MCF 10A (cell line): ENCODE measurements at regions not wholly inside any gene's neighbourhood (a gene's known extent, or its start where the extent isn't known, plus 50 kb on each side); places are given as distances from the start of the nearest gene placed in this dataset.

ENCODE experiments used
- BruUV-seq: library from RNA; stranded (reverse); fragments of 400-500 nt; replicated peaks from 2 replicates; lab custom pipeline; 2021; lab: Mats Ljungman, UMichigan
- CTCF ChIA-PET: fragments of 300-600 bp; sonication (Branson Sonifier 250); formaldehyde crosslinking; extraction: SDS; loops from one replicate; lab custom pipeline; 2021; ENCODE audit warnings: antibody characterized with exemption, inconsistent platforms; lab: Yijun Ruan, JAX
- POLR2A ChIA-PET: fragments of 300-600, 350-650 bp; sonication (Branson Sonifier 250); formaldehyde crosslinking; extraction: SDS; loops from one replicate; lab custom pipeline; 2020; ENCODE audit warnings: antibody characterized with exemption, inconsistent platforms; lab: Yijun Ruan, JAX
- DNase-seq: peaks from one replicate; pipeline ENCODE4 v3.0.0-alpha.2; 2018; ENCODE audit not compliant: unreplicated experiment
- H3K27ac Mint-ChIP-seq: one replicate; pipeline ENCODE4 v1.8.0; 2022; ENCODE audit warnings: mild to moderate bottlenecking, low read depth, mixed read lengths; ENCODE audit not compliant: unreplicated experiment
- H3K27me3 Mint-ChIP-seq: one replicate; pipeline ENCODE4 v1.8.0; 2022; ENCODE audit warnings: mixed read lengths; ENCODE audit not compliant: insufficient read depth, unreplicated experiment
- H3K36me3 Mint-ChIP-seq: one replicate; pipeline ENCODE4 v1.8.0; 2022; ENCODE audit warnings: mild to moderate bottlenecking, moderate library complexity, mixed read lengths; ENCODE audit not compliant: insufficient read depth, unreplicated experiment
- H3K4me1 Mint-ChIP-seq: one replicate; pipeline ENCODE4 v1.8.0; 2022; ENCODE audit warnings: mixed read lengths; ENCODE audit not compliant: insufficient read depth, unreplicated experiment
- H3K4me3 Mint-ChIP-seq: one replicate; pipeline ENCODE4 v1.8.0; 2022; ENCODE audit warnings: mild to moderate bottlenecking, moderate library complexity, mixed read lengths; ENCODE audit not compliant: unreplicated experiment
- H3K9me3 Mint-ChIP-seq: one replicate; pipeline ENCODE4 v1.8.0; 2022; ENCODE audit warnings: mixed read lengths; ENCODE audit not compliant: unreplicated experiment
- CTCF ChIP-seq: fragments of 200-600 bp; IDR thresholded peaks from one replicate; pipeline ENCODE4 v1.8.0; 2022; ENCODE audit warnings: antibody characterized with exemption, mild to moderate bottlenecking; ENCODE audit not compliant: unreplicated experiment
- intact Hi-C: fragments of 100-400 bp; cut with micrococcal nuclease; formaldehyde crosslinking; loops from 2 replicates; pipeline ENCODE4 v1.14.1; 2022

GRCh38 chr2:59586176-59586575 lies 967.3 kb downstream of the BCL11A start:
- intact Hi-C loops, result no loop called here
- no peaks in the 10 kb centered on the region for H3K27me3 Mint-ChIP-seq
- no peak overlapping the region for H3K27ac Mint-ChIP-seq
- no peak for TF ChIP-seq CTCF
- CTCF ChIA-PET, result no interaction called here
- no peak overlapping the region for H3K4me3 Mint-ChIP-seq
- H3K36me3 Mint-ChIP-seq, result no peaks in the 10 kb centered on the region
- no TSS peak for BruUV-seq
- POLR2A ChIA-PET, result no interaction called here
- H3K4me1 Mint-ChIP-seq, result no peaks in the 10 kb centered on the region
- no peak for DNase-seq
- H3K9me3 Mint-ChIP-seq, result no peaks in the 10 kb centered on the region

- CTCF ChIA-PET, result interaction anchor here (0.6 to 1.3 kb wide), 4 partner anchors 16 to 77 kb away, joined by 3 read pairs; no protein-coding TSS in a partner anchor
- H3K4me1 Mint-ChIP-seq, result no peaks in the 10 kb centered on the region
- no peak for TF ChIP-seq CTCF
- H3K4me3 Mint-ChIP-seq, result no peak overlapping the region
- intact Hi-C loops, result no loop called here
- no peak overlapping the region for H3K27ac Mint-ChIP-seq
- H3K36me3 Mint-ChIP-seq, result no peaks in the 10 kb centered on the region
- no TSS peak for BruUV-seq
- H3K9me3 Mint-ChIP-seq, result no peaks in the 10 kb centered on the region
- POLR2A ChIA-PET, result interaction anchor here (0.5 kb wide), 1 partner anchor 361 kb away, joined by 3 read pairs; no protein-coding TSS in a partner anchor
- DNase-seq, result no peak
- H3K27me3 Mint-ChIP-seq, result no peaks in the 10 kb centered on the region
Observed at GRCh38 chr2:59585655-59586054, 967.8 kb downstream of the BCL11A start.

GRCh38 chr2:59584958-59585357 lies 968.5 kb downstream of the BCL11A start:
- intact Hi-C loops, result no loop called here
- BruUV-seq, result no TSS peak
- Mint-ChIP-seq H3K27me3 (no peaks in the 10 kb centered on the region), H3K36me3 (no peaks in the 10 kb centered on the region), H3K27ac (no peak overlapping the region), H3K4me1 (no peaks in the 10 kb centered on the region), H3K9me3 (no peaks in the 10 kb centered on the region), H3K4me3 (no peak overlapping the region)
- POLR2A ChIA-PET, result interaction anchor here (0.5 kb wide), 1 partner anchor 362 kb away, joined by 3 read pairs; no protein-coding TSS in a partner anchor
- CTCF ChIA-PET, result interaction anchor here (0.6 to 1.3 kb wide), 4 partner anchors 29 to 675 kb away, joined by 3 to 7 read pairs (median 3); no protein-coding TSS in a partner anchor
- no peak for TF ChIP-seq CTCF
- peak; percentile 23 for DNase-seq

GRCh38 chr2:59583173-59583765 lies 970.2 kb downstream of the BCL11A start:
- intact Hi-C loops, result no loop called here
- Mint-ChIP-seq H3K27me3 (no peaks in the 10 kb centered on the region), H3K9me3 (no peaks in the 10 kb centered on the region), H3K36me3 (no peaks in the 10 kb centered on the region), H3K4me1 (no peaks in the 10 kb centered on the region), H3K4me3 (no peak overlapping the region), H3K27ac (no peak overlapping the region)
- no peak for TF ChIP-seq CTCF
- ChIA-PET CTCF (no interaction called here), POLR2A (no interaction called here)
- BruUV-seq, result no TSS peak
- no peak for DNase-seq
